ENCODE measurements at regions not wholly inside any gene's neighbourhood (a gene's known extent, or its start where the extent isn't known, plus 50 kb on each side); places are given as distances from the start of the nearest gene placed in this dataset.
"Not testable (repeated sequence)": the region's sequence is repeated elsewhere in the genome, so short reads cannot be mapped to it uniquely, and the experiment has no call there.

DNA sequence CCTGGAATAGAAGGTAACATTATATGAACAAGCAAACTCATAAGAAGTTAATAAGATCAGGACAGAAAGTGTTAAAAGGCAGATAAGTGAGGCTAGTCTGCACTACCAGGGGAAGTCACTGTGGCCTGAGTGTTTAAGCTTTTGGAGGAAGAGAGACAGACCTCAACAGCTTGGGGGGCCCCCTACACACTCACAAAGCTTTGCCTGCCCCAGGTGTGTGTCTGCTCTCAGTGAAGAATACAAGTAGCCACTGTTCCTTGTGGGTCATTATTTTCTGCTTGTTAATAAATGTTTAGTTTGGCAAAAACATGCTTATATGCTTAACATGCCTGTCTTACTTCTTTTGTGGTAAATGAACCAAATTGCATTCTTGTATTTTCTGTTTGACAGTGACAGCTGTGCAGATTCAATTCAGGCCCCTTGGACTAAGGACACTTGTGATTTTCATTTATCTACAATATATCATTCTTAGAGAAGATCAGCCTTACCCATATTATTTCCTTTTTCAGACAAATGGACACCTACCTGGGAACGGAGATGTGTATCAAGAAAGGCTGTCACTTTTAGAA, 50.7 kb upstream of the C12orf71 start:
- no peak for DNase-seq

DNA sequence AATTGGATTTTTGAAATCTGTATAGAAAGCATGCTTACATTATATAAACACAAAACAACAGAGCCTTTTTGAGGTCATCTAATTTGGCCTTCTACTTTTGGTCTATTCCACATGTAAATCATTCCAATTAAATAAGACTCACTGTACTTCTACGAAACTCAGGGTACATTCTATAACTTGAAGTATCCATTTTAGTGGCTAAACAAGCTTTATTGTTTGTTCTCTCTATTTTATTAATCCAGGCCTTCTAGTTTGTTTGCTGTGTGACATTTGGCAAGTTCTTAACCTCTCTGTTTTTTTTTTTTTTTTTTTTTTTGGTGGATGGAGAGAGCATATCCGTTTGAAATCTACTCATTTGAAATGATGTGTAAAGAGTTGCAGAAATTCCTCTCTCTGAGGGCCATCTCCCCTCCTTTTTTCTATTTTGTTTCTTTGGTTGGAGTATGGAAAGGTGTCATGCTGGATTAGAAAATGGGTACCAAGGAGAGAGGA, 58.1 kb upstream of the C12orf71 start:
- no peak for DNase-seq

DNA sequence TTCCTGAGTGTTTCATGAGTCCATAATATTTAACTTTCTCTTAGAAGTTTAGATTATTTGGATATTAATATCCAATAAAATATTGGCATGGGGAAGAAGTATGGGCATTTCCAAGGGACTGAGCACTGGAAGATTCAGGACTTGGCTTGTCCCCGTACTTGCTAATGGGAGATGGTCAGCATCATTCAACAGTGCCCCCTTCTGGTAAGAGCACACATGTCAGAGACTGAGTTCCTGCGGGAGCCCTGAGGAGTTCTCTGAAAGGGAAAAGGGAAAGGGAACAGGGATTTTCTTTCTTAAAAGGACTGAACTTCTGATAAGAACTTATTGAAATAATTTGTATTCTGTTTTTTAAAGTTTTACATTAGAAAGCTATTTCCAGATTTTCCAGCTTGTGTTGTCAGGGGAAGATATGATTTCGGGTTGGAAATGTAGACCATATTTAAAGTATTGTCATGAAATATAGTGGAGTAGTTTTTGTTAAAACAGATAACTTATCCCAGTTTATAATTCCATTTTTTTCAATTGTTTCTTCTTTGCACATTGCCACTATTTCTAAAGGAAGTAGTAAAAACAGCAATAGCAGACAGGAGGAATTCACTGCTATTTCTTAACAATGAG, 59.8 kb upstream of the C12orf71 start:
- DNase-seq = peak; percentile 6

DNA sequence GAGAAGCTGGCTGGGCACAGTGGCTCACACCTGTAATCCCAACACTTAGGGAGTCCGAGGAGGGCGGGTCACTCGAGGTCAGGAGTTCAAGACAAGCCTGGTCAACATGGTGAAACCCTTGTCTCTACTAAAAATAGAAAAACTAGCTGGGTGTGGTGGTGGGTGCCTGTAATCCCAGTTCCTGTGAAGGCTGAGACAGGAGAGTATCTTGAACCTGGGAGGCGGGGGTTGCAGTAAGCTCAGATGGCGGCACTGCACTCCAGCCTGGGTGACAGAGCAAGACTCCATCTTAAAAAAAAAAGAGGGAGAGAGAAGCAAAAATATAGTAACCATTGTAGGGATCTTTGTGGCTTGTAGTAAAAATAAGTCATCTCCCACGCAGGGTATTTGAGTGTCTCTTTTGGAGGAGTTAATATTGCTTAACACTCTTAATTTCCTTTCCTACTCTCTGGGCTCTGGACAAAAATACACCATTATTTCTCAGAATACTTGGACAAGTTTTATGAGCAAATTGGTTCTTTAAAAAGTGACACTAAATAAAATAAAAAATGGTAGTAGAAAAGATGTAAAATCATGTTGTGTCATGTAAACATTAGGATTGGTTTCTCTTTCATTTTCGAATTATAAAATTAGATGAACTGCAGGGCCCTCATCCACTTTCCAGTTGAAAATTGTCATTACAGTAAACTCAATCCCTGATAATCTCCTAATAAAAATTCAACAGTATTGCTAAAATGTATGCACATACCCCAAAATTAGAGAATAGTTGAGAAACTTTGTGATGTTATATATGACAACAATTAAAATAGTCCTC, 61.1 kb upstream of the C12orf71 start:
- DNase-seq = no peak

DNA sequence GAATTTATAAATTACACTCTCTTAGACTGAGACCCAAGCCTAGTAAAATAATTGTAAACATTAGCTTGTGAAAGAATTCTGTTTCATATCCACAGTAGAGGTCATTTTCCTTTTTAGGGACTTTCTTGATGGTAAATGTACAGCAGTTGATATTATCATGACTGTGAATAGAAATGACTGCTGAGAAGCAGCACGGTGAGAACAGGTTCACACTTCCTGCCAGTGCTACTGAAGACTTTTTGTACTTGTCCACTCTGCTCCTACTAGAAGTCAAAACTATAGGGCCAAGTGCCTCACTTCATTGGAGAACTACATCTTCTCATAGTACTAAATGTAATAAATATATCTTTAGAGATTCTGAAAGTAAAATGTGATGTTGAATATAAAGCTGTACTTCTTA, 63.3 kb upstream of the C12orf71 start:
- not testable (repeated sequence) for DNase-seq

DNA sequence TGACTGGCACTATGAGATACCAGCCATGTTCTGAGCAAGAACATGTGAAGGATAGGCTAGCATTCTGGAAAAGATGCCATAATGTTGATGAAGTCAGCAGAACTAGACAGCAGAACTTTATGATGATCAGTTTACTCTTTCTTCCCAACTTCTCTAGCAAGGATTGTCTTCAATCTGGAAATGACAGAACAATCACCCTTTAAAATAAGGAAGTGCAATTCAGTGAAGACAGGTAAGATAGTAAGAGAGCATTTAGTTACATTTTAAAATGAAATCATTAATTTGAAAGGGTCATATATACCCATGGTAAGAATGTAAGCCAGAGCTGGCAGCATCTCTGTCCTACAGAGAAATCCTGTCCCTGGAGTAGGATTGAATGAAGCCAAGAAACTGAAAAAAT, 66.0 kb upstream of the C12orf71 start:
- no peak for DNase-seq

DNA sequence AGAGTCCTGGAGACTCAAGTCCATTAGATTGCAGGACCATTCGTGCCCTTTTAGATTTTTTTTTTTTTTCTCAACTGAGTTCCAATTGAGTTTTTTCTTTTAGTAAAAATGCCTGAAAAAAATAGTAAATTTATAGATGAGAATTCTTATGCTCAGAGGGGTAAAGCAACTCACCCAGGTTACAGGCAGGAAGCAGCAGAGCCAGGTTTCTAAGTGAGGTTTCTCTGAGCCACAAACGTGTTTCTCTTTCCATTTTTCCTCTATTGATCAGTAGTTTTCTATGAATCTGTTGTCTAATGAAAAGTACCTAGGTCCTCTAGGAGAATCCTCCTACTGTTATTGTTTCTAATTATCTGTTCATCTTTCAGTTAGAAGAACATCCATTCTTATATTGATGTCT, 66.4 kb upstream of the C12orf71 start:
- no peak for DNase-seq

DNA sequence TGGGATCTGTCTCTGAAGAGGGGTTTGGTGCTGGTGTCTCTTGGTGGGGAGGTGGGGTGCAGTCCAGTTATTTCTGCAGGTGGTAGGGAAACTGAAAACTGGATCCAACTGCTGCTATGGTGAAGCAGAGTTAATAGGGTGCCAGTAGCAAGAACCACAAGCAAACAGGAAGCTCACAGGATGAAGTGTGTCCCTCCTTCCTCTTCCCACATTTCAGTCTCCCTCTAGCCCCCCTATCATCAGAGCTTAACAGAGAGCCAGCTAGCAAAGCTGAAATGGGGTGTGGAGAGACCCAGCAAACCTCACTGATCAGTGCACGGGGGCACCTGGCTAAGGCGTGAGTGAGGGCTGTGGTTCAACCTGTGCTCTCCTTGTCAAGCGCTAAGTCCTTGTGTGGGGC, 69.1 kb upstream of the C12orf71 start:
- DNase-seq = no peak

DNA sequence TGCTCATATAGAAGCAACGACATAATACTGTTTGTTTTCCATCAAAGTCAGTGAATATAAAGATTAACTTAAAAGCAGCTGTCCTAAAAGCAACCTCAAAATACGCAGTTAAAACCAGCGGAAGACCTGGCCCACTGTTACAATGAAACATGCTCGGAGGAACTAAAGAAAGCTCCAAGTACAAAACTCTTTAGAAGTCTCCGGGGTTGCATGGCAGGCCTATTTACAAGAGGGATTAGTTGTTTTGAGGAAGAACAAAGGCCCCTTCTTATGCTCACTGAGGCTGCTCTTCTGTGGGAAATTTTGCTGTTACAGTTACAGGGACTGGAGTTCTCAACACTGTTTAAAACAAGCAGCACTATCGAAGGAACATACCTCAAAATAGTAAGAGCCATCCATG, 75.9 kb upstream of the C12orf71 start:
- DNase-seq = no peak

DNA sequence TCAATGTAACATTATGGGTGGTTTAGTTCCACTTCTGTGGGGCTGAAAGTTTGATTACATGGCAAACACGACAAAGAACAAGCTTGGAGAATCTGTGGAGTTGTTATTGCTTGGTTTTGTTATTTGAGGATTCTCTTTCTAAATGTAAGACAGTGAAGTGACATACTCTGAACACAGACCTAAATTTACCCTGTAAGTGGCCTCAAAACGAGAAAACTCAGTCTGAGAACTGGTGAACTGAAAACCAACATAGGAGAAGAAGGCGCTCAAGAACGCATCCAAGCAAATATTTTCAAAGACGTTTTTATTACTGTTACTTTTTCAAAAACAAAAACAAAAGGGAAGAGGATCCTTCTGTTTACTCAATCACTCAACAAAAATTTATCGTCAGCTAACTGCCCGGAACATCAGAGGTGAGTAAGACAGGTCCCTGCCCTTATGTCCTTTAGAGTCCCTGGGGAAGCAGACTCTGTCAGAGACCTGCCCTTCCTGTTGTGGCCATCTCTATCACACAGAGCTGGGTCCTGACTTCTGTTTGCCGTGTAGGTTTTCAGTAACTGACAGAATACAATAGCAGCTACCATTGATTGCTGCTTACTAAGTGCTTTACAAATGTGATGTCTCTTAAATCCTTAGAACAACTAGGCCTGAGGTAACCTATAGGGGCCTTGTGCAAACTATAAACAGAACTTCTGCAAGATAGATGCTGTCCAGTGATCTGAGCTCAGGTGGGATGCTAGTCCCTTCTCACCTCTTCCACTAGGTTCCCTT, 79.3 kb upstream of the C12orf71 start:
- no peak for DNase-seq

DNA sequence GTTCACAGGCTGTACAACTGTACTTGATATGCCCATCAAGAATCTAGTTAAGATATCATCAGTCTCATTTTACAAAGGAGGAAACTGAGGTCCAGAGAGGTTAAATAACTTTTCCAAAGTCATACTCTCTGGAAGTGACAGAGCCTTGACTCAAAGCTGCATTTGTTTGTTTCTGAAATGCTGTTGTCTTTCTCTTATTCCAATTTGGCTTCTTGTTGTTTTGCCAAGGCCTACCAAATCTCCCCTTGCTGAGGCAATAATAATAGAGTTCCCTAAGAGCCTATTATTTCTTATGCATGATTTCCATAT, 79.8 kb upstream of the C12orf71 start:
- no peak for DNase-seq

DNA sequence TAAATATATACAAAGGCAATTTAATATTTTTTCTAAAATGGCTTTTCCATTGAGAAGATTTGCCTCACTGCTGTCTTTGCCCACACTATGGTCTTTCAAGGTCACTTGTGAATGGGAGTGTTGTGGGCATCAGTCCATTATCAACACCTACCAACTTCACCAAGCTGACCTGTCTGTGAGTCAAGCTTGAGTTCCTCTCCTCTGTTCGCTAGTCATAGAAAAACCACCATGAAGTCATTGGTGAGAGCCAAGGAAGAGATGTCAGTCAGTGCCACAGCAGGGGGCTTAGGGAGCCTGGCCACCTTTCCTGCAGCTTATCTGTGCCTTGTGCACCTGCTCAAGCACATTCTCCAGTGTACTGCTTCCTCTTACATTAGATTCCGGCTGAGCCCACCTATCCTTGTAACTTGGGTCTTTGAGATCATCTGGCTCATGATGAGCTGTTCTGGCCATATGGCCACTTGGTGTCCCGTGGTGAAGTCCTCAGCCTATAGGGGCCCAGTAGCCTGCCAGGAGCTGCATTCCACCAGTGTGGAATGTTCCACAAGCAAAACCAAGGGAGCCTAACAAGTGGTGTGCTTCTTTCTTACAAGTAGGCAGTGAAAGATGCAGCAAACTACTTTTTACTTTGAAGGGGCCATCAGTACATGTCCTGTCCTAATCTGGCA, 80.8 kb upstream of the C12orf71 start:
- no peak for DNase-seq

DNA sequence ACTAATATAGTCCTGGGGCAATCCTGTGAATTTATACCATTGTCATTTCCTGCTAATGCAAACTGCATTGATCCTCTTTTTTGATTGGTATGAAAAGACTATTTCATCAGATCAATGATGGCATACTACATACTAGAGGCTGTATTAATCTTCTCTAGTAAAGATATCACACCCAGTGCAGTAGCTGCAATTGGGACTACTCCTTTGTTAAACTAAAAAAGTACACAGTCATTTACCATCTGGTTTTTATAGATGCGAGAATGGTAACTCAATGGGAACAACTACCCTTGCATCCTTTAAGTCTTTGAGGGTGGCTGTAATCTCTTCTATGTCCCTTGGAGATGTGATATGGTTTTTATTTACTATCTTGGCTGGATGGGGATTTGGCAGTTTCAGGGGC, 80.2 kb upstream of the STK38L start:
- DNase-seq = no peak

DNA sequence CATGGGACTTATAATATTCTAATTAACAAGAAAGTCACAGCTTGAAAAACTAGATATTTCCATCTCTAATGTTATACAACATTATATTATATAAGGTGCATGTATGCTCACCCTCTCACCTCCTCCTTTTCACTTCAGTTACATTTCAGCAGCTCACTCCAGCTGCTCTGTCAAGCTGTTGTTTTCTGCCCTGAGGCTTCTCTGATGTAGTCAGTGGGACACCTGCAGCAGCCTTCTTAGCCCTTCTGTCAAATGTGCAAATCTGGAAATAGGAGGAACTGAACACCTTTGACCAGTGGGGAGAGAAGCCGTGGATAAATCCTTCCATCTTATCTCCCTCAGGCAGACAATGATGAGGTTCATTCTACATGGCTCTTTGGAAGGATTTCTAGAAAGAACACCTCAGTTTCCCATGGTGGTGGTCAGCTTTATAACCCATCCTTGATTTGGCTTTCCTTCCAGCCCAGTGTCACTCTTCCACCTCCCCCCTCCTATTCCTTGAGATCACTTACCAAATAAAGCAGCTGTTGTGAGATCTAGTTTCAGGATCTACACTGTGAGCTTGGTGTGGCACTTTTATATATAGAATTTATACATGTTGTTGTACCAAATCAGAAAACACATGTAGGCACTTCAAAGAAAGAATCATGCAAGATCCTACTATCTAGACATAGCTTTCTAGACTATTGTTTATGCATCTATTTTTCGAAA, 79.6 kb upstream of the STK38L start:
- no peak for DNase-seq

DNA sequence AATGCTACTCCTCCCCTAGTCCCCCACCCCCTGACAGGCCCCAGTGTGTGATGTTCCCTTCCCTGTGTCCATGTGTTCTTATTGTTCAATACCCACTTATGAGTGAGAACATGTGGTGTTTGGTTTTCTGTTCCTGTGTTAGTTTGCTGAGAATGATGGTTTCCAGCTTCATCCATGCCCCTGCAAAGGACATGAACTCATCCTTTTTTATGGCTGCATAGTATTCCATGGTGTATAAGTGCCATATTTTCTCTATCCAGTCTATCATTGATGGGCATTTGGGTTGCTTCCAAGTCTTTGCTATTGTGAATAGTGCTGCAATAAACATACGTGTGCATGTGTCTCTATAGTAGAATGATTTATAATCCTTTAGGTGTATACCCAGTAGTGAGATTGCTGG, 78.1 kb upstream of the STK38L start:
- not testable (repeated sequence) for DNase-seq

DNA sequence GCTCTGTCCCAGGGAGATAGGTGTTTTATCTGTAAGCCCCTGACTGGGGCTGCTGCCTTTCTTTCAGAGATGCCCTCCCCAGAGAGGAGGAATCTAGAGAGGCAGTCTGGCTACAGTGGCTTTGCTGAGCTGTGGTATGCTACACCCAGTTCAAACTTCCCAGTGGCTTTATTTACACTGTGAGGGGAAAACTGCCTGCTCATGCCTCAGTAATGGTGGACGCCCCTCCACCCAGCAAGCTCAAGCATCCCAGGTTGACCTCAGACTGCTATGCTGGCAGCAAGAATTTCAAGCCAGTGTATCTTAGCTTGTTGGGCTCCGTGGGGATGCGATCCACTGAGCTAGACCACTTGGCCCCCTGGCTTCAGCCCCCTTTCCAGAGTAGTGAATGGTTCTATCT, 72.6 kb upstream of the STK38L start:
- not testable (repeated sequence) for DNase-seq

DNA sequence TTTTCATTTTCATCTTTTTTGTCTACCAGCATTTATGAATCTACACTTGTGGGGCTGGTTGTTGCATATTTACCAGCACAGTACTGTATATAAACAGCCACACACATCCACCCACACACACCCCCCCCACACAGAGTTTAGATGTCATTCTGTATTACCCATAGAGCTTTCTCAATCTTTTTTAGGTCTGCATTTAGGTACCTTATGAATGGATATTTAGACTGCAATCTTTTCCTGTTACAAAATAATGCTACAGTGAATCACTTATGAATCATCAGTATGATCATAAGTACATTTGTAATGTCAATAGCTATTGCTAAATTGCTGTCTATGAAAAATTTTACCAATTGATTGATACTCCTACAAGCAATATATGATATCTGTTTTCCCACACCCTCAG, 67.3 kb upstream of the STK38L start:
- peak; percentile 28 for DNase-seq

DNA sequence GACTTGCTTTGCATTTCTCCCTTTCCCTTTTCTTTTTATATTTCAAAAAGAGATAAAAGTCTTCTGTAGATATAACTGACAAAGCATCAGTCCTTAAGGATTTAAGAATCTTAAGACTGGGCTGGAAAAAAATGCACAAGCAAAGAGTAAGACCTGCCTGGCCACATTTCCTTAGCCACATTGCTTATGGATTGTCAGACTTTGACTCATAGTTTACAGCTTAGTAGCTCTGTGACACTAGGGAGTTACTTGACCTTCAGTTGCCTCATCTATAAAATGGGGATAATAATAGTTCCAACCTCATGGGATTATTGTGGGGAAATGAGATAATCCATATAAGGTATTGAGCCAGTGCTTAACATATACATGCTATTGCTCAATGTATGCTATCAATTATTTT, 66.4 kb upstream of the STK38L start:
- no peak for DNase-seq

DNA sequence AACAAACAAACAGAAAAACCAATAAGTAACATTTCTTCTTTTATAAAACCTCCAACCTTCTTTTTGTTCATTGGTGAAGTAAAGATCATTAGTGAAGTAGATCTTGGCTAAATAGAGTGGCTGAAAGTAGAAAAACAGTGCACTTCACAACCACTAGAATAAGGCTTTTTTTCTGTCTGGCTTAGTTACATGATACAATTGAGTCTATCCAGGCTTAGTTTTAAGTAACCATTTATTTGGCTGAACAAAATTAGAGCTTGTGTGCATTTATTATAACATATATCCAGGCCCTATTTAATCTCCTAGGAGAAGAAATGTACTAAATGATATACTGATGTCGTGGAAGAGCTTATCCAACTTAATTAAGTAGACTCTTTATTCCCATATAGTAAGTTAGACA, 65.8 kb upstream of the STK38L start:
- no peak for DNase-seq

DNA sequence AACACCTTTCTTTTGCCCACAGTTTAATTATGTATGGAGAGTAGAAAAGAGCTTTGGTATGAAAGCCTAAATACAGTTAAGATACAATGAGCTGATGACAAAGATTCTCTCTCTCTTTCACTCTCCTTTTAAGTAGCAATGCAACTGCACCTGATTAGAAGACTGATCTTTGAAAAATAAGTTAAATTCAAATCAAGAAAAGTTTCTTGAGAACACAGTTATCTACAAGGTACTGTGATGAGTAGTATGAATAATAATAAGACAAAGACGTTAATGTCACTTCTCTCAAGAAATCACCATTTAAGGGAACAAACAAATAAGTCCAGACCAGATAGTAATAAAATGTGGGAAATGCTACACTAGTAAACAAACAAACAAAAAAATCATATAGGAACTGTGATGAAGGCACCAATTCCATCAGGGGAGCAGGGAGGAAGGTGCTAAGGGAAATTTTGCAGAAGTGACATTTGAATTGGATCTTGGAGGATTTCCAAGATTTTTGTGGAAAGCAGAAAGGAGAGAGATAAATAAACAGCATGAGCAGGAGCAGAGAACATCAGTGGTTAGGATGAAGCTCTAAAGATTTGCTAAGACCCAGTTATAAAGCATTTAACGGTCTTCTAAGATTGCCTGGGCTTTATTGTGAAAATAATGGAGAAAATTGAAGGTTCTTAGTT, 65.2 kb upstream of the STK38L start:
- DNase-seq = no peak

DNA sequence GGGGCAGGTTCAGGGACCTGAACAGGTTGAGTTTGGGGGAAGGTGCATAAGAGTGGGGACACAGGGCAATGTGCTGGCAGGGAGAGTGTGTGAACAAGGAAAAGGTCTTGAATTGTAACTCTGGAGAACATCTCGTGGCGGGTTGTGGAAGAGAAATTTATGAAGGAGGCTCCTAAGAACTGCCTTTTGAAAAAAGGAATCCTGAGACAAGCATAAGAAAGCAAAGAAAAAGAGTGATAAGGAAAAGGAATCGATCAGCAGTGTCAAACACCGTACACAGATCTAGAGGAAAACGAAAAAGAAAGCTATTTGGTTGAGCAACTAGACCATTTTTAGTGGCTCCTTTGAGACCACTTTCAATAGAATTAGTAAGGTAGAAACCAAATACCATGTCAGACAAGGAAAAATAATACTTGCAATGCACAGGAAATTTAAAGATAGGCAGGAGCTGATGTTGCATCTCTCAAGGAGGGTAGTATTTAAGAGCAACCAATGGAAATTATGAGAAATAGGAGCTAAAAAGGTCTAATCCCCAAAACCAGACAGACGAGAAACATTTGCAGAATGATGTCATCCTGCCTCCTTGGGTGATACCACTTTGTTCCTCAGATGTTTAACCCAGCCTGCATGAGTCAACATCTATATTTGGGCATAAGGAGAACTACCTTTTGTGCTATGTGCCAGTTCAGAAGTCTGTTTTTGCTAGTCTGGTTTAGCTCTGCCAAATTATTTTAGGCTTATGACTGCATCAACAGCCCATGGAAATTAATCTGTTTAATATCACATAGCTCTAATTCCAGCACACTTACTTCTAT, 64.5 kb upstream of the STK38L start:
- peak; percentile 9 for DNase-seq

Measured in NK-92 treated with Interleukin-12 subunit alpha and Interleukin-12 subunit beta, amount 100 ng/mL, for 24 hours (cell line).